ENCODE measurements at regions not wholly inside any gene's neighbourhood (a gene's known extent, or its start where the extent isn't known, plus 50 kb on each side); places are given as distances from the start of the nearest gene placed in this dataset.

- no peak for DNase-seq
Measured at GRCh38 chr5:174293006-174293405, 247.5 kb downstream of the NSG2 start.

GRCh38 chr5:174293481-174293880, 248.0 kb downstream of the NSG2 start:
- DNase-seq = no peak

GRCh38 chr5:174294891-174295620, 249.6 kb downstream of the NSG2 start:
- no peak for DNase-seq

- DNase-seq = no peak
Measured at GRCh38 chr5:174295702-174296436, 250.4 kb downstream of the NSG2 start.

DNA sequence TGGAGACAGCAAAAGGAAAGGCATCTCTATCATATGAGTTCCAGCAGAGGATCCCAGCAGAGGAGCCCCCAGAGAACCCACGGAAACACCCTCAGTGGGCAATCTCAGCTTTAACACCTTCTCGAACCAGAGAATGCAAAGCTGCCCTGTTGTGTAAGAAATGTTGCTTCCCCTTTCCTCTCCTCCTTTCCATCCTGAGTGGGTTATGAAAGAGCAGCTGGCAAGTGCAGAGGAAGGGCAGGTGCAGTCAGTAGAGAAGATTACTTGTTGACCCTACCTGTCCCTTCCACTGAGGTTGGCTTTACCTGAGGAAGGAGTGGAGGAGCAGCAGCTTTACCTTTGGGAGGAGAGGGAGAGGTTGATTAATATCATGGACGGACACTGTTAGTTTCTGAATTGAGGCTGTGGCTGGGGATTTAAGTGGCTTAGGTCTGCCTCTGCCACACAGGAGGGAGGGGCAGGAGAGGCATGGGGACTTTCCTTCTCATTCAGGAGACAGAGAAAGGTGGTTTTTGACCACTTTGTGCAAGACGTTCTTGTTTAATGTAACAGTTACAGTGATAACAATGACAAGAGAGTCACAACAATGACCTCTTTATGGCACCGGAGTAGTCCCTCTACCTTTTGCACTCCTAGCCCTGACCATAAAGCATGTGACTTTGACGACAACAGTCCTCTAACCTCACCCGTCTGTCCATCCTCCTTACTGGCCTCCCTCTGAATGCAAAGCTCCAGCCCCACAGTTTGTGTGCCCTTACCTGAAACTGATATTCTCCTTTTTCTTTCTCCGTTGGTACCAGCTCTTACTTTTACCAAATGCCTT, 254.8 kb downstream of the NSG2 start:
- DNase-seq = no peak

DNA sequence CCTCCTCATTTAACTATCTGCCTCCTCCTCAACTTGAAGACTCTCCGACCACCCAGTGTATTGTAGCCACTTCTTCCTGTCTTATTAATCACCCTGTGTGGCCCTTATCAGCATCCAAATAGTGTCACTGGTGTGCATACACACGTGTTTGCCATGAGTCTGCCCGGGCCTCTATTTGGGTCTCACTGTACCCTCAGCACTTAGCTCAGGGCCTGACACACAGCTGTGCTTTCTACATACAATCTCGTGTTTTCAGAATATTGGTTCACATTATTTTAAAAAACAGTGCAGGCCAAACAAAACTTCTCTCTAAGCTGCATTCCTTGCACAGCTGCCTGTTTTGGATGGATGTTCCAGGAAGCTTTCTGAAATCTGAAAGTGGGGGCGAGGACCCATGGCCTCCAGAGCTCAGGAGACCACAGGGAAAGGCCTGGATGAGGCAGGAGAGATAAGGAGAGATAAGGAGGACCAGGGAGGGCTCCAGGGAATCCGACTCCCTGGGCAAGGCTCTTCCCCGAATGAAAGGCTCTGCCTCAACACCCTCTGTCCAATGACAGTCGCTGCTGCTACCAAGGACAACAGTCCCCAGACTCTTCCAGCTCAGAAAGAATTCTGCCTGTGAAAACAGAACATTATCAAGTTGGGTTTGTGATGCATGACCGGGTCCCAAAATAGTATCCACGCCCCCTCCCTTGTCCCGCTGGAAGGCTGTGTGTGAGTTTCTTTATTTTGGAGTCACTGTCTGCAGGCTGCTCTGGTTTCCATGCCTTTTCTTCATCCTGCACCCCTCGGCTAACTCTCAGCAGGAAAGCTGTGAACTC, 255.6 kb downstream of the NSG2 start:
- no peak for DNase-seq

- DNase-seq = no peak
Measured at GRCh38 chr5:174301848-174302625, 256.5 kb downstream of the NSG2 start.

DNA sequence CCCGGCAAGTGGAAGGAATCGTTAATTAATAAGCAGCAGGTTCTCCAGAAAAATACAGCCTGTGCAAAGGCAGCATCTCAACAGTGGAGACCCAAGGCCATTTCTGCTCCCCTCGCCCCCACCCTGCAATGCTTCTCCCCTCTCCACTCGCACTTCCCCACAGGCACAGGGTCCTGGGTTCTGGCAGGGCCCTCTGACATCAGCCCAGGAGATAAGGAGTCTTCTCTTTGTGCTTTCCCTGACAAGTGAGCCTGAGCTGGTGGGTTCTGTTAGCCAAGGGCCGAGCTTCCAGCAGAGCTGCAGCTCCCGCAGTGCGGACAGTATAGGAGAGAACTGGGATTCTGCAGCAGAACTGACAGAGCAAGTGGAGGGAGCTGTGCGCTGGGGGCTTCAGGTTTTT, 257.5 kb downstream of the NSG2 start:
- no peak for DNase-seq

- DNase-seq = no peak
Measured at GRCh38 chr5:174303437-174304045, 258.0 kb downstream of the NSG2 start.

GRCh38 chr5:174305241-174305681, 259.8 kb downstream of the NSG2 start:
- DNase-seq = no peak

DNA sequence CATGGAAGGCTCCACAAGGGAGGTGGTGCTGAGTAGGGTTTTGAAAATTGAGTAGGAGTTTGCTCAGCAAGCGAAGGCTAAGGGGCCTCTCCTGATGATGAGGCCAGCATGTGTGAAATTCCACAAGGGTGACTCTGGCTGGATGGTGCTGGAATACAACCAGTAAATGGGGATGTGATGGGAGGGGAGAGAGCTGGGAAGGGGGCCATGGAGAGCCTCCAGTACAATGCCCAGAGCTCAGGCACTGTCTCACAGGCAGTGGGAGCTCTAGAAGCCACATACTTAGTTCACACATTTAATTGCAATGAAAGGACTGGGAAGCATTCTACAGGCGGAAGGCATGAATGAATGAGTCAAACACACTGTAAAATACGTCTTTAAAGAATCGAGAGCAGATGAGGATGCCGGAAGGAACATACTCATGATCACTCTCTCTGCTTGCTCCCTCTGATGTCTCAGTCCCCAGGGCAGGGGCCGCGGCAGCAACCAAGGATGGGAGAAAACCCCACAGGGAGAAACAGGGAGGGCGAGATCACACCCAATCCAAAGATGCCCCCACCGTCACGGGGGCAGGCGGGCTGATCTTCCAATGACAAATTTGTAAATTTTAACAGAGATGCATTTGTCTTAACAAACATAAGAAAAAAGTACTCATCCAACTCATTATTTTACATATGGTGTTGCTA, 261.0 kb downstream of the NSG2 start:
- DNase-seq = no peak

- no peak for DNase-seq
Measured at GRCh38 chr5:174307031-174307408, 261.5 kb downstream of the NSG2 start.

GRCh38 chr5:174307656-174308271, 262.3 kb downstream of the NSG2 start:
- no peak for DNase-seq

DNA sequence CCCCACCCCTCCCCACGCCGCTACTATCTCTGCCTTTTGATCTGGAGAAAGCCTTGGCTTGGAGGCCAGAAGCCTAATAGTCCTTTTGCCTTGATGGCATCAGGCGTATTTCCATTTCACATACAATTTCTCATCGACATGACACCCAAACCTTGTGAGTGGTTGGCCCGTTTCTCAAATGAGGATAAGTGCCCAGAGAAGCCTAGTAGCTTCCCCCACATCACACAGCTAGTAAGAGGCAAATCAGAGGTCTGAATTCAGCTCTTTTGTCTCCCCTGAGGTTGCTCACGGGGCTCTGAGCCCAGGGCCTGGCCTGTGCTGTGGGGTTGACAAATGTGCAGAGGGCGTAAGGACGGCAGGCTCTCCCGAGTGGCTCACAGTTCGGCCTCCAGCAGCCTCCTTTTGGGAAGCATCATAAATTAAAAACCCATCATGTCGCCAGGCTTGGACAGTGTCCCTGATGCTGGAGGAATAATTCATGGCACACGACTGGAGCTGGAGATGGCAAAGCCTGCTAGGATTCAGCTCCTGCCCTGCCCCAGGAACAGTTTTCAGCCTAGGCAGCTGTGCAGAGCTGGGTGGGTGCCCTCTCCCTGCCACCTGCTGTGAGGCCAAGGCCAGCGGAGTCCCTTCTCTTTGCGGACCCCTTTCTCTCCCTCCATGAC, 263.8 kb downstream of the NSG2 start:
- DNase-seq = no peak

GRCh38 chr5:174310243-174310642, 264.7 kb downstream of the NSG2 start:
- no peak for DNase-seq

- DNase-seq = no peak
Measured at GRCh38 chr5:174310706-174311105, 265.2 kb downstream of the NSG2 start.

- no peak for DNase-seq
Measured at GRCh38 chr5:174311121-174311520, 265.6 kb downstream of the NSG2 start.

DNA sequence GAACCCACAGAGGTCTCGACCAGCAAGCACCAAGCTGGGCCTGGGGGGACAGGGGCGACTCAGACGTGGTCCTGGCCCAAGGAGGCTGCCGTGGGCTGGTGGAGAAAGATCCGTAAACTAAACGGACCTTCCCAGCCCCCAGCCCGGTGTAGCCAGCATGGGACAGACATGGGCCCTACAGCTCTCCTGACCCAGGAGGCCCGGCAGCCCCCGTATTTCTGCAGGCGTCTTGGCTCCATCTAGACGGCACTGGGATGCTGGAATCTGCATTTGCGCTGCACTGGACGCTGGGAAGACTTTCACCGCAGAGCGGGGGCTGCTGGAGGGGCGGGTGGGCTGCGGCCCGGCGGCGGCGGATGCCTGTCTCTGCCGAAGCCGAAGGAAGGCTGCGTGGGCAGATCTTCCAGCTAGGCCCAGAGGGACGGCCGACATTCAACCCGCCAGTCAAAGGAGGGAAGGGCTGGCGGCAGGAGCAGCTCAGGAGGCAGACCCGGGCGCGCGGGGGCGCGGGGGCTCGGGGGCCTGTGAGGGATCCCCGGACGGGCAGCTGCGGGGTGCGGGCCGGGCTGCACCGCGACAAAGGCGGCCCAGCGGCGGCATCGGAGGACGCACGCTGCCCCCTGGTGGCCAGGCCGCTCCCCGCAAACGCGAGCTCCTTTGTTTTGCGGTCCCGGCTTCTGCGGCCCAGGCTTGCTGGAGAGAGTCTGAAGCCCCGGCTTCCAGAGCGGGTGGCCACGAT, 266.2 kb downstream of the NSG2 start:
- peak; percentile 21 for DNase-seq

DNA sequence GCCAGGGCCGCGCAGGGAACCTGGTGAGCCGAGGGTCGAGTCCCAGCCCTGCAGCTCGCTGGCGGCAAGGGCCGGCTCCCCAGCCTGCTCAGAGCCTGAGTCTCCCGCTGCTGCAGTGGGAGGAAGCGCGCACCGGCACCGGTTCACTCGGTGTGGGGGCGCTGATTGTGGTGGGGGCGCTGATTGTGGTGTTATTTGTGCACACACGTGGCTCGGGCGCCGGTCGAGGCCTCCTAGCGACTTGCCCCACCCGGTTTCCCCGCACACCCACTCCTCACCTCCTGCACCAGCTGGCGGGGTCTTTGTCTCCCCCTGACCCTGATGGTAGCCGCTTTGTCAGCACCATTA, 266.7 kb downstream of the NSG2 start:
- no peak for DNase-seq

Measured in DMS79 treated with DMSO at 0.1 percent for 48 hours (cell line).